HL-60 (cell line): ENCODE measurements at regions not wholly inside any gene's neighbourhood (a gene's known extent, or its start where the extent isn't known, plus 50 kb on each side); places are given as distances from the start of the nearest gene placed in this dataset.

Experiments
- CTCF ChIP-seq: IDR thresholded peaks from one replicate; pipeline ENCODE4 v1.5.1; 2011; ENCODE audit warnings: low read length, control low read depth, inconsistent platforms; ENCODE audit not compliant: insufficient read depth
- POLR2AphosphoS5 ChIP-seq: IDR thresholded peaks from 2 replicates; pipeline ENCODE4 v1.6.1; 2012; ENCODE audit warnings: low read depth
- REST ChIP-seq: IDR thresholded peaks from 2 replicates; pipeline ENCODE4 v1.6.1; 2012; ENCODE audit warnings: low read depth; ENCODE audit not compliant: insufficient replicate concordance

GRCh38 chr3:154678041-154678654 lies 248.2 kb upstream of the GPR149 start:
- TF ChIP-seq REST (no peak), CTCF (no peak), POLR2AphosphoS5 (no peak)
